Activated B cell treated with CpG ODN at 0.5 μM for 24 hours (primary cell): ENCODE measurements at regions not wholly inside any gene's neighbourhood (a gene's known extent, or its start where the extent isn't known, plus 50 kb on each side); places are given as distances from the start of the nearest gene placed in this dataset.

Experiments used
- ATAC-seq: fragments of 200-7000 bp; cut with Tn5 transposase; one replicate; pipeline ENCODE4 v1.10.0; 2021; ENCODE audit warnings: low read depth, mild to moderate bottlenecking, moderate library complexity
- CTCF ChIA-PET: fragments of 350-600 bp; sonication (Branson Sonifier 250); formaldehyde crosslinking; loops from one replicate; lab custom pipeline; 2021; ENCODE audit warnings: antibody characterized with exemption; lab: Charles Lee
- POLR2A ChIA-PET: fragments of 350-600 bp; sonication (Branson Sonifier 250); formaldehyde crosslinking; loops from one replicate; lab custom pipeline; 2021; ENCODE audit warnings: antibody characterized with exemption; lab: Charles Lee
- DNase-seq: peaks from one replicate; pipeline ENCODE4 v3.0.0; 2022
- H3K27ac Mint-ChIP-seq: one replicate; pipeline ENCODE4 v1.8.0; 2020; ENCODE audit warnings: mixed read lengths
- H3K27me3 Mint-ChIP-seq: one replicate; pipeline ENCODE4 v1.8.0; 2021; ENCODE audit warnings: mixed read lengths
- H3K36me3 Mint-ChIP-seq: one replicate; pipeline ENCODE4 v1.8.0; 2021; ENCODE audit warnings: low read depth, mixed read lengths
- H3K4me1 Mint-ChIP-seq: one replicate; pipeline ENCODE4 v1.8.0; 2021; ENCODE audit warnings: mixed read lengths
- H3K4me3 Mint-ChIP-seq: one replicate; pipeline ENCODE4 v1.8.0; 2020; ENCODE audit warnings: mild to moderate bottlenecking, mixed read lengths
- H3K9me3 Mint-ChIP-seq: one replicate; pipeline ENCODE4 v1.8.0; 2020; ENCODE audit warnings: mixed read lengths
- intact Hi-C: fragments of 100-400 bp; cut with micrococcal nuclease; formaldehyde crosslinking; loops from one replicate; pipeline ENCODE4 v1.15.1; 2024
- TF ChIP-seq, protein P1 (sequence below): fragments of 200-600 bp; IDR thresholded peaks from one replicate; pipeline ENCODE4 v1.8.0; 2022; ENCODE audit warnings: antibody characterized with exemption, mild to moderate bottlenecking

DNA sequence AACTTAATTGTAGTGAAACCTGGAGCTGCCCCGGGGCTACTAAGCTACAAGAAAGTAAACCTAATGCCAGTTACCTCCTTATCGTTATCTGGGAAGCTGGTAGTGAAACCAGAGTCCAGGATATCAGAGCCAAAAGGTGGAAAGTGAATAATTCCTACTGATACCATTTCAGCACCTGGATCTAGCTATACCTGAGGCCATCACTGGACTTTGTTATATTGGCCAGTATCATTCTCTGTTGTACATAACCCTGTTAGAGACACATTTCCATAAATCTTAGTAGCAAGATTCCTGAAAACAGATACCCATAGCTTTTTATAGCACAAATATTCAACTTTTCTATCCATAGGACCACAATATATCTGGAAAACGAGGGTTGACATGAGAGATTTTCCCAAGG, 538.0 kb downstream of the GRIN2A start:
- ATAC-seq (no peak), DNase-seq (no peak)
- intact Hi-C loops: no loop called here
- Mint-ChIP-seq H3K27me3 (peaks cover 24% of the 10 kb centered on the region), H3K36me3 (no peaks in the 10 kb centered on the region), H3K27ac (no peak overlapping the region), H3K4me1 (no peaks in the 10 kb centered on the region), H3K4me3 (no peak overlapping the region), H3K9me3 (no peaks in the 10 kb centered on the region)
- TF ChIP-seq, protein P1, sequence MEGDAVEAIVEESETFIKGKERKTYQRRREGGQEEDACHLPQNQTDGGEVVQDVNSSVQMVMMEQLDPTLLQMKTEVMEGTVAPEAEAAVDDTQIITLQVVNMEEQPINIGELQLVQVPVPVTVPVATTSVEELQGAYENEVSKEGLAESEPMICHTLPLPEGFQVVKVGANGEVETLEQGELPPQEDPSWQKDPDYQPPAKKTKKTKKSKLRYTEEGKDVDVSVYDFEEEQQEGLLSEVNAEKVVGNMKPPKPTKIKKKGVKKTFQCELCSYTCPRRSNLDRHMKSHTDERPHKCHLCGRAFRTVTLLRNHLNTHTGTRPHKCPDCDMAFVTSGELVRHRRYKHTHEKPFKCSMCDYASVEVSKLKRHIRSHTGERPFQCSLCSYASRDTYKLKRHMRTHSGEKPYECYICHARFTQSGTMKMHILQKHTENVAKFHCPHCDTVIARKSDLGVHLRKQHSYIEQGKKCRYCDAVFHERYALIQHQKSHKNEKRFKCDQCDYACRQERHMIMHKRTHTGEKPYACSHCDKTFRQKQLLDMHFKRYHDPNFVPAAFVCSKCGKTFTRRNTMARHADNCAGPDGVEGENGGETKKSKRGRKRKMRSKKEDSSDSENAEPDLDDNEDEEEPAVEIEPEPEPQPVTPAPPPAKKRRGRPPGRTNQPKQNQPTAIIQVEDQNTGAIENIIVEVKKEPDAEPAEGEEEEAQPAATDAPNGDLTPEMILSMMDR: no peak
- ChIA-PET POLR2A (no interaction called here), CTCF (no interaction called here)

DNA sequence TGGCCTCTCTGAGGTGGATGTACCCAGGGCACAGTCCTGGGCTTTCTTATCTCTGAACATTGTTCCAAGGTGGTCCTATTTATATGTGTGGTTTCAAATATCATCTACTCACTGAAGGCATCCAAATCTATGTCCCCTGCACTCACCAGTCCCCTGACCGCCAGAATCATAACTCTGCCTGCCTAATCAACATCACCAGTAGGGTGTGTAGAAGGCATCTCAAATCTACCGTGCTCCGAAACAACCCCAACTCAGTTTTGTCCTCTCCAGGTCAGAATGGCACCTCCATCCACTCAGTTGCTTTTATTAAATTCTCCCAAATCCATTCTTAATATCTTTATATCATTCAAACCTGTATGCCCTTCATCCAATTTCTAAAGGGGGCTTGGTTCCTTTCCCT, 536.3 kb downstream of the GRIN2A start:
- peaks cover 24% of the 10 kb centered on the region for H3K27me3 Mint-ChIP-seq
- TF ChIP-seq, protein P1: no peak
- H3K4me3 Mint-ChIP-seq: no peak overlapping the region
- no peak for DNase-seq
- H3K27ac Mint-ChIP-seq: no peak overlapping the region
- no peaks in the 10 kb centered on the region for H3K9me3 Mint-ChIP-seq
- no peaks in the 10 kb centered on the region for H3K4me1 Mint-ChIP-seq
- ChIA-PET POLR2A (no interaction called here), CTCF (no interaction called here)
- ATAC-seq: no peak
- intact Hi-C loops: loop anchor here (5.0 kb wide), 1 partner anchor 536 kb away; the partner anchor contains the start of gene GRIN2A
- H3K36me3 Mint-ChIP-seq: no peaks in the 10 kb centered on the region

DNA sequence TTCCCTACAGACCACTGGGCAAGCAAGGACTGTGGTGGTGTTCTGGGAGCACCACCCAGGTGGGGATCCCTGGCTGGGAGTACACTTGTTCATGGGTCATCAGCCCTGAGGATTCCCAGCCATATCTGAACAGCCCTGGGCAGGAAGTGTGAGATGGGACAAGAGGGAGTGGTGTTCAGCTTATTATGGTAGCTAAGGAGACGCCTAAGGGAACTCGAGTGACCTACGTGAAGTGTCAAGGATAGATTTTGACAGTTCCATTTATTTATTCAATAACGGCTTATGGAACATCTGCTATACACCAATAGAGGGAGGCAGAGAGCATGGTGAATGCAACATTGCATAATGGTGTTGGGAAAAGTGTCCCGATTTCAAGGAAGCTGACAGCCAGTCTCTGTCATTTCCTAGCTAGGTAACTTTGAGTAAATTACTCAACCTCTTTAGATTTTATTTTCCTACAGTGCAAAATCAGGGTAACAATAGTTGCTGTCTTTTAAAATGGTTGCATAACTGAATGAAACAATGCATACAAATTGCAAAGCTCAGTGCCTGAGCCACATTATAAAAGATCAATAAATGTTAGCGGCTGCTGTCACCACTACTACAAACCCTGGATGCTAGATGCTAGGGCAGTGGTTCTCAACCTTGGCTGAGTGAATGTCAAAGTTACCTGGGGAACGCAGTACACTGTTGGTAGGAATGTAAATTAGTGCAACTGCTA, 534.1 kb downstream of the GRIN2A start:
- intact Hi-C loops: loop anchor here (2.0 to 5.0 kb wide), 2 partner anchors 534 to 861 kb away; partner anchors contain the start of gene GRIN2A
- no peak for DNase-seq
- Mint-ChIP-seq H3K27ac (no peak overlapping the region), H3K4me1 (no peaks in the 10 kb centered on the region), H3K9me3 (no peaks in the 10 kb centered on the region), H3K27me3 (peaks cover 16% of the 10 kb centered on the region), H3K36me3 (no peaks in the 10 kb centered on the region), H3K4me3 (no peak overlapping the region)
- TF ChIP-seq, protein P1: no peak
- CTCF ChIA-PET: no interaction called here
- no peak for ATAC-seq
- POLR2A ChIA-PET: no interaction called here

DNA sequence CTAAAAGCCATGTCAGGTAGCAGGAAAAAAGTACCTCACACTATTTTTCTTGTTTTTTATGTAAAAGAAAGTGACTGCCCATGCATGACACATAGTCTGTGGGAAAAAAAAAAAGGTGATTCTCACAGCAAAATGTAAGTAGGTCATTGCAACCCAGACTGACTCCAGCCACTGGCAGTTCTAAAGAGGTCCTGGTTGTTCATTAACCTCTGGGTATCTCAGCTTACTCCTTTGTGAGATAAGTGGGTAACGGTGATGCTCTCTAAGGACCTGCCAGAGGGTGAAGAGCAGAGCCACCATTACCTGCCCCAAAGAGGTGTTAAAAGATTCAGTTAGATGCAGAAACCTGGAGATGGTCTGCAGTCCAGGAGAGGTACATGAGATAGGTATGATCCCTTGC, 531.9 kb downstream of the GRIN2A start:
- TF ChIP-seq, protein P1: no peak
- no peak for DNase-seq
- Mint-ChIP-seq H3K27me3 (peaks cover 10% of the 10 kb centered on the region), H3K36me3 (no peaks in the 10 kb centered on the region), H3K4me1 (no peaks in the 10 kb centered on the region), H3K4me3 (no peak overlapping the region), H3K27ac (no peak overlapping the region), H3K9me3 (no peaks in the 10 kb centered on the region)
- CTCF ChIA-PET: no interaction called here
- intact Hi-C loops: no loop called here
- POLR2A ChIA-PET: no interaction called here
- no peak for ATAC-seq

DNA sequence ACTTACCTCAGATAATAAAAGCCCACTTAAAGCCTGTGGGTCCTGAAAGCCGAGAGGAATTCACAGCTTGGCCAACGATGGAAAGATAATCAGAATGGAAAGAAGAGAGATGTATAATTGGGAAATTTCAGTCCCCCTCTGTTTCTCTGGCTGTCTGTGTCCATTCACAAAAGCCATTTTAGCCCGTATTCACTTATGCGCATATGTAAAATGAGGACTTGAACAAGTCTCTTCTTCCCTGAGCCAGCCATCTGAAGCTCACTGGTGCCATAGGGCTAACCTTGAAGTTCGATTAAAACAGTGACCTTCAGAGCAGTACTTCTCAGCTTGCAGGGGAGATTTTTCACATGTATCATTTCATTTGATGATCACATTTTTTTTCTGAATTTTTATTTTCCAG, 527.2 kb downstream of the GRIN2A start:
- ChIA-PET POLR2A (no interaction called here), CTCF (no interaction called here)
- Mint-ChIP-seq H3K9me3 (no peaks in the 10 kb centered on the region), H3K4me1 (no peaks in the 10 kb centered on the region), H3K27me3 (peaks cover 3% of the 10 kb centered on the region), H3K4me3 (no peak overlapping the region), H3K27ac (no peak overlapping the region), H3K36me3 (no peaks in the 10 kb centered on the region)
- TF ChIP-seq, protein P1: no peak
- ATAC-seq: no peak
- no peak for DNase-seq
- intact Hi-C loops: no loop called here
